Lower leg skin (tissue), 3 donors: ENCODE measurements at regions not wholly inside any gene's neighbourhood (a gene's known extent, or its start where the extent isn't known, plus 50 kb on each side); places are given as distances from the start of the nearest gene placed in this dataset.

Experiments used
- POLR2A ChIP-seq, 2 donors: fragments of 450-650 bp; IDR thresholded peaks; one replicate each; pipeline ENCODE4 v1.6.1; 2016 to 2017; ENCODE audit warnings: antibody characterized with exemption in 2 of 2, mild to moderate bottlenecking in 1 of 2, moderate library complexity in 1 of 2
- TF ChIP-seq, protein P1 (sequence below), 3 donors: fragments of 450-650 bp; IDR thresholded peaks; one replicate each; pipeline ENCODE4 v1.5.1; 2016; ENCODE audit warnings: antibody characterized with exemption in 3 of 3, mild to moderate bottlenecking in 3 of 3, moderate library complexity in 2 of 3

DNA sequence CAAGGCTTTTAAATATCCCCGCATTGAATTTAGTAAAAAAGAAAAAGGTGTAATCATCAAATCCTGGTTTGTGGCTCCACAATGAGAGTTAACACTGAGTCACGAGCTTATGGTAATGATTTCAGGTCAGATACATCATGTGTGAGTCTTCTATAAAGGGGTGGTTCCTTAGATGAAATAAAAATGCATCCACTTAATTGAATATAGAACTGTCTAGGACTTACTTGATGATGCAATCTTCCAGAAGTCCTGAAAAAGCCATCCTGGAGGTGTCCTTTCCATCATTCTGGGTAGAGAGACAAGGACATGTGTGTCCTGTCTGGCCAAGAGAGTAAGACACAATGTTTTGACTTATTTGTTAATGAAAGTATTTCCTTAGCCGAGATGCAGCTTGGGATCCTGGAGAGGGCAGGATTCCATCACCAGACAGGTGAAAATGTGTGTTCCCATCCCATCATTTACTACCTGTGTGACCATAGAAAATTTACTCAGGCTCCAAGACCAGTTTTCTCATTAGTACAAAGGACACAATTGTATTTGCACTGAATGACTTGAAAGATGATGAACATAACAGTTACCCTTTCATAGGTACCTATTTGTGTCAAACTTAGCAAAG is 1539.8 kb upstream of the PIK3C3 start:
- TF ChIP-seq, protein P1, sequence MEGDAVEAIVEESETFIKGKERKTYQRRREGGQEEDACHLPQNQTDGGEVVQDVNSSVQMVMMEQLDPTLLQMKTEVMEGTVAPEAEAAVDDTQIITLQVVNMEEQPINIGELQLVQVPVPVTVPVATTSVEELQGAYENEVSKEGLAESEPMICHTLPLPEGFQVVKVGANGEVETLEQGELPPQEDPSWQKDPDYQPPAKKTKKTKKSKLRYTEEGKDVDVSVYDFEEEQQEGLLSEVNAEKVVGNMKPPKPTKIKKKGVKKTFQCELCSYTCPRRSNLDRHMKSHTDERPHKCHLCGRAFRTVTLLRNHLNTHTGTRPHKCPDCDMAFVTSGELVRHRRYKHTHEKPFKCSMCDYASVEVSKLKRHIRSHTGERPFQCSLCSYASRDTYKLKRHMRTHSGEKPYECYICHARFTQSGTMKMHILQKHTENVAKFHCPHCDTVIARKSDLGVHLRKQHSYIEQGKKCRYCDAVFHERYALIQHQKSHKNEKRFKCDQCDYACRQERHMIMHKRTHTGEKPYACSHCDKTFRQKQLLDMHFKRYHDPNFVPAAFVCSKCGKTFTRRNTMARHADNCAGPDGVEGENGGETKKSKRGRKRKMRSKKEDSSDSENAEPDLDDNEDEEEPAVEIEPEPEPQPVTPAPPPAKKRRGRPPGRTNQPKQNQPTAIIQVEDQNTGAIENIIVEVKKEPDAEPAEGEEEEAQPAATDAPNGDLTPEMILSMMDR (IDR thresholded peaks at IDR 0.05) = no peak
- no peak for TF ChIP-seq POLR2A (IDR thresholded peaks at IDR 0.05)
